ENCODE measurements at regions not wholly inside any gene's neighbourhood (a gene's known extent, or its start where the extent isn't known, plus 50 kb on each side); places are given as distances from the start of the nearest gene placed in this dataset.

DNA sequence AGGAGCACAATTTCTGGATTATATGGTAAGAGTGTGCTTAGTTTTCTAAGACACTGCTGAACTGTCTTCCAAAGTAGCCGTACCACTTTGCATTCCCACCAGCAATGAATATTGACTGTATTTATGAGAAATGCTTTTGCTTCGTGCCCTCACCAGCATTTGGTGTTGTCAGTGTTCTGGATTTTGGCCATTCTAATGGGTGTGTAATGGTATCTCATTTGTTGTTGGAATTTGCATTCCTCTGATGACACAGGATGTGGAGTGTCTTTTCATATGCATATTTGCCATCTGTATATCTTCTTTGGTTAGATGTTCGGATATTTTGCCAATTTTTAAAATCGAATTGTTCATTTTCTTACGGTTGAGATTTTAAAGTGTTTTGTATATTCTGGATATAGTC is 558.5 kb upstream of the FZD8 start:
- TF ChIP-seq, protein P1, sequence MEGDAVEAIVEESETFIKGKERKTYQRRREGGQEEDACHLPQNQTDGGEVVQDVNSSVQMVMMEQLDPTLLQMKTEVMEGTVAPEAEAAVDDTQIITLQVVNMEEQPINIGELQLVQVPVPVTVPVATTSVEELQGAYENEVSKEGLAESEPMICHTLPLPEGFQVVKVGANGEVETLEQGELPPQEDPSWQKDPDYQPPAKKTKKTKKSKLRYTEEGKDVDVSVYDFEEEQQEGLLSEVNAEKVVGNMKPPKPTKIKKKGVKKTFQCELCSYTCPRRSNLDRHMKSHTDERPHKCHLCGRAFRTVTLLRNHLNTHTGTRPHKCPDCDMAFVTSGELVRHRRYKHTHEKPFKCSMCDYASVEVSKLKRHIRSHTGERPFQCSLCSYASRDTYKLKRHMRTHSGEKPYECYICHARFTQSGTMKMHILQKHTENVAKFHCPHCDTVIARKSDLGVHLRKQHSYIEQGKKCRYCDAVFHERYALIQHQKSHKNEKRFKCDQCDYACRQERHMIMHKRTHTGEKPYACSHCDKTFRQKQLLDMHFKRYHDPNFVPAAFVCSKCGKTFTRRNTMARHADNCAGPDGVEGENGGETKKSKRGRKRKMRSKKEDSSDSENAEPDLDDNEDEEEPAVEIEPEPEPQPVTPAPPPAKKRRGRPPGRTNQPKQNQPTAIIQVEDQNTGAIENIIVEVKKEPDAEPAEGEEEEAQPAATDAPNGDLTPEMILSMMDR (IDR thresholded peaks at IDR 0.05; ENCODE audit: low read depth, low read length), result no peak
- TF ChIP-seq, protein P2, sequence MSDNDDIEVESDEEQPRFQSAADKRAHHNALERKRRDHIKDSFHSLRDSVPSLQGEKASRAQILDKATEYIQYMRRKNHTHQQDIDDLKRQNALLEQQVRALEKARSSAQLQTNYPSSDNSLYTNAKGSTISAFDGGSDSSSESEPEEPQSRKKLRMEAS (IDR thresholded peaks at IDR 0.05; ENCODE audit: low read depth, low read length), result no peak
- no peak for TF ChIP-seq POLR2A (IDR thresholded peaks at IDR 0.05; ENCODE audit: extremely low read depth, insufficient read length)
- TF ChIP-seq MYC (IDR thresholded peaks at IDR 0.05; ENCODE audit: low read depth, low read length), result no peak
